Activated CD4-positive, alpha-beta memory T cell treated with anti-CD3 and anti-CD28 coated beads for 36 hours (primary cell): ENCODE measurements at regions not wholly inside any gene's neighbourhood (a gene's known extent, or its start where the extent isn't known, plus 50 kb on each side); places are given as distances from the start of the nearest gene placed in this dataset.

Experiments
- CTCF ChIA-PET: fragments of 350-600 bp; sonication (Branson Sonifier 250); formaldehyde crosslinking; loops from one replicate; lab custom pipeline; 2021; ENCODE audit warnings: antibody characterized with exemption, inconsistent platforms; lab: Charles Lee
- POLR2A ChIA-PET: fragments of 350-600 bp; sonication (Branson Sonifier 250); formaldehyde crosslinking; loops from one replicate; lab custom pipeline; 2021; ENCODE audit warnings: antibody characterized with exemption; lab: Charles Lee
- DNase-seq: peaks from one replicate; pipeline ENCODE4 v3.0.0-alpha.2; 2020
- H3K27ac Mint-ChIP-seq: one replicate; pipeline ENCODE4 v1.8.0; 2021; ENCODE audit warnings: mixed read lengths
- H3K27me3 Mint-ChIP-seq: one replicate; pipeline ENCODE4 v1.8.0; 2021; ENCODE audit warnings: mixed read lengths
- H3K36me3 Mint-ChIP-seq: one replicate; pipeline ENCODE4 v1.8.0; 2021; ENCODE audit warnings: mixed read lengths
- H3K4me1 Mint-ChIP-seq: one replicate; pipeline ENCODE4 v1.8.0; 2021; ENCODE audit warnings: low read depth, mixed read lengths
- H3K4me3 Mint-ChIP-seq: one replicate; pipeline ENCODE4 v1.8.0; 2021; ENCODE audit warnings: mild to moderate bottlenecking, mixed read lengths
- H3K9me3 Mint-ChIP-seq: one replicate; pipeline ENCODE4 v1.8.0; 2021; ENCODE audit warnings: mixed read lengths
- intact Hi-C: fragments of 100-400 bp; cut with micrococcal nuclease; formaldehyde crosslinking; loops from one replicate; pipeline ENCODE4 v1.15.1; 2023

DNA sequence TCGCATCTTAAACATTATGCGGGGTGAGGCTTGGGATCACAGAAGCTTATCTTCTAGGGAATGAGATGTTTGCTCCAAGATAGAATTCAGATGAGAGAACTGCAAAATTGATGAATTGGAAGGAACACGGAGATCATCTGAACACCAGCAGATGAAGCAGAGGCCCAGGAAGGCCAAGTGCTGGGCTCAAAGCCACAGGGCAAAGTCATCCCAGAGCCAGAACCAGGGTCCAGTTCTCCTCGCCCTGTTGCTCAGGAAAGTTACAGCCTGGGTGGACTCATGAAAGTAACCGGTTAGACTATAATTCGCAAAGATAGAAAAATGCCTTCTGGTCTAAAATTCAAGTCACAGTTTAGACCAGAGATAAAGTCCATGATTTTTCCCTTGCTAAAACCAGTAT is 456.1 kb upstream of the ID2 start:
- Mint-ChIP-seq H3K36me3 (no peaks in the 10 kb centered on the region), H3K27me3 (no peaks in the 10 kb centered on the region), H3K27ac (no peak overlapping the region), H3K4me3 (no peak overlapping the region), H3K9me3 (no peaks in the 10 kb centered on the region), H3K4me1 (peaks cover 9% of the 10 kb centered on the region)
- no peak for DNase-seq
- ChIA-PET CTCF (no interaction called here), POLR2A (no interaction called here)
- intact Hi-C loops: no loop called here

DNA sequence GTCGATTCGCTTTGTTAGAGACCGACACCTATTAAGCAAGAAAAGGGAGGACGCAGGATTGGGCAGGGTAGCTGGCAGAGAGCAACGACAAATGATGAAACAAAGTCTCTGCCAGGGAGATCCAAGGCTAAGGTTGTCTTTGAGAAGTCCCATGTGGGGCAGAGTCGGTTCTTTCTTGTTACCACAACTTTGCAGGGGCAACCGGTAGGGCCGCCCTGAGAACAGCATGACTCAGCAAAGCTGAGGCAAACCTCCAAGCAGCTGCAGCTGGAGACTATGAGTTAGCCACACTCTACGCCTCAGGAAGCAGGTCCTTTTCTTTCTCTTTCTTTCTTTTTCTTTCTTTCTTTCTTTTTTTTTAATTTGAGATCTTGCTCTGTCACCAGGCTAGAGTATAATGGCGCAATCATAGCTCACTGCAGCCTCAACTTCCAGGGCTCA is 452.3 kb upstream of the ID2 start:
- Mint-ChIP-seq H3K4me1 (peaks cover 9% of the 10 kb centered on the region), H3K9me3 (no peaks in the 10 kb centered on the region), H3K36me3 (no peaks in the 10 kb centered on the region), H3K27me3 (no peaks in the 10 kb centered on the region), H3K4me3 (no peak overlapping the region), H3K27ac (peak overlapping the region; percentile 46)
- intact Hi-C loops: no loop called here
- DNase-seq: peak; percentile 69
- ChIA-PET POLR2A (no interaction called here), CTCF (interaction anchor here (0.7 kb wide), 1 partner anchor 800 kb away, joined by 3 read pairs; no protein-coding TSS in a partner anchor)

GRCh38 chr2:8230466-8230865 is 451.4 kb upstream of the ID2 start:
- Mint-ChIP-seq H3K9me3 (no peaks in the 10 kb centered on the region), H3K27ac (no peak overlapping the region), H3K4me3 (no peak overlapping the region), H3K27me3 (no peaks in the 10 kb centered on the region), H3K36me3 (no peaks in the 10 kb centered on the region), H3K4me1 (peaks cover 9% of the 10 kb centered on the region)
- no peak for DNase-seq
- intact Hi-C loops: no loop called here
- POLR2A ChIA-PET: no interaction called here
- CTCF ChIA-PET: no interaction called here

GRCh38 chr2:8231902-8232301 is 450.0 kb upstream of the ID2 start:
- no peaks in the 10 kb centered on the region for H3K36me3 Mint-ChIP-seq
- H3K9me3 Mint-ChIP-seq: no peaks in the 10 kb centered on the region
- H3K4me3 Mint-ChIP-seq: no peak overlapping the region
- ChIA-PET POLR2A (no interaction called here), CTCF (no interaction called here)
- intact Hi-C loops: no loop called here
- no peak for DNase-seq
- H3K27me3 Mint-ChIP-seq: no peaks in the 10 kb centered on the region
- peaks cover 9% of the 10 kb centered on the region for H3K4me1 Mint-ChIP-seq
- no peak overlapping the region for H3K27ac Mint-ChIP-seq

DNA sequence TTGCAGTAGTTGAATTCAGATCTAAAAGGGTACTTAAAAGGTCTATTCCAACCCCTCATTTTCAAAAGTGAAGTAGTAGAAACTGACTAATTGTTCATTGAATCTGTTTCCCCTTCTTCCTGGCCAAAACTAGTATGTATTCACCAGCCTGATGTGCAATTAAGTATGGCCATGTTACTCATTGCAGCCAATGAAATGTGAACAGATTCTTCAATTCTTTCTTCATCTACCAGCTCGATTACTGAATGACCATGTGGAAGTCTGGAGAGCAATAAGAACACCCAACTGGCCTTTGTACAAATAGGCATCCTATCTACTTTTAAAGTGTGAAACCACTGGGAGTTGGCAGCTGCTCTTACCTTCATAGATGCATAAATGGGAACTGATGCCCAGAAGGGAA is 449.0 kb upstream of the ID2 start:
- CTCF ChIA-PET: no interaction called here
- Mint-ChIP-seq H3K4me1 (peaks cover 9% of the 10 kb centered on the region), H3K27me3 (no peaks in the 10 kb centered on the region), H3K27ac (no peak overlapping the region), H3K36me3 (no peaks in the 10 kb centered on the region), H3K4me3 (no peak overlapping the region), H3K9me3 (no peaks in the 10 kb centered on the region)
- intact Hi-C loops: no loop called here
- POLR2A ChIA-PET: no interaction called here
- DNase-seq: no peak

DNA sequence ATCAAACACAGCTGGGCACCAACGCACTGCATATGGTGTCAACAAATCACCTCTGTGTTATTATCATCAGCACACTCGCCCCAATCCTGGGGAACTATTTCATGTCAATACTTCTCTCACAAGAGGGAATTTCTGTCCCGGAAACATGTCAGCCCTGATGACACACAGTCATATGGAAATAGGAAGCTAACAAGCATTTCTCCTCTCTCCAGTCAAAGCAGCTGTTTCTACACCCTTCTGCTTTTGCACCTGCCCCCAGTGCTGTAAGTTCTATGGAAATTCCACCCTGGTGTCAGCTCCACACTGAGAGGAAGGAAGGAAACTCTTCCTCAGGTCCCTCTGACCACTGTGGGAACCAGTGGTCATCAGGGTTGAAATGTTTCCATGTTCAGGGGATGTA is 447.6 kb upstream of the ID2 start:
- H3K27me3 Mint-ChIP-seq: no peaks in the 10 kb centered on the region
- no peak overlapping the region for H3K4me3 Mint-ChIP-seq
- H3K27ac Mint-ChIP-seq: no peak overlapping the region
- H3K9me3 Mint-ChIP-seq: no peaks in the 10 kb centered on the region
- intact Hi-C loops: no loop called here
- ChIA-PET CTCF (no interaction called here), POLR2A (no interaction called here)
- no peaks in the 10 kb centered on the region for H3K36me3 Mint-ChIP-seq
- H3K4me1 Mint-ChIP-seq: peaks cover 14% of the 10 kb centered on the region
- DNase-seq: no peak

DNA sequence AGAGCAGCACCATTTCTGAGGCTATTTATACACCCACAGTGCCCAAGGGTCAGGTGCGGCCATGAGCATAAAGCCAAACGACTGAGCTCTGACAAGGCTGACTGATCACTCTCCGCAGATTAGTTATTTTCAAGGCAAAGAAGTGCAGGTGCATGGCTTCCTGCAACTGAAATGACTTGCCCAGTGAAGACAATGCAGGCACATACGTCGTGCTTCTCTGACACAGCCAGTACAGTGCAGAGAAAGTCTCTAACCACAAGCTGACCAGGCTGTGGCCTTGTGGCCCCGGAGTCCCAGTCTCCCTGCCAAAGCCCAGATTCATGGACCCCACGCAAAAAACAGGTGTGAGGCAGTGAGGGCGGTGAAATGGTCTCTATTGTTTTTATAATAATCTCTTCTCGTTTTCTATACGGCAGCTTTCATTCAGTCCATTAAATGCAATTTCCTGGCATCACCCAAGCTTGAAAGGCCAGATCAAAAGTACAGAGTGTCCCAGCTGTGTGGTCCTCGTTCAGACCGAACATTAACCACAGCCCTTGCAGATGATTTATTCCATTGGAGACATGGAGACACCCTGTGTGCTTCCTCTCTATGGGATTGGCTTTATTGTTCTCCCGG is 447.0 kb upstream of the ID2 start:
- Mint-ChIP-seq H3K9me3 (no peaks in the 10 kb centered on the region), H3K27ac (no peak overlapping the region), H3K4me3 (no peak overlapping the region), H3K36me3 (no peaks in the 10 kb centered on the region), H3K4me1 (peaks cover 14% of the 10 kb centered on the region), H3K27me3 (no peaks in the 10 kb centered on the region)
- ChIA-PET CTCF (no interaction called here), POLR2A (no interaction called here)
- no peak for DNase-seq
- intact Hi-C loops: loop anchor here (5.0 kb wide), 1 partner anchor 303 kb away; no protein-coding TSS in a partner anchor

GRCh38 chr2:8235419-8235818 is 446.4 kb upstream of the ID2 start:
- Mint-ChIP-seq H3K36me3 (no peaks in the 10 kb centered on the region), H3K27me3 (no peaks in the 10 kb centered on the region), H3K4me1 (peaks cover 16% of the 10 kb centered on the region), H3K9me3 (no peaks in the 10 kb centered on the region), H3K27ac (no peak overlapping the region), H3K4me3 (no peak overlapping the region)
- intact Hi-C loops: loop anchor here (5.0 kb wide), 1 partner anchor 303 kb away; no protein-coding TSS in a partner anchor
- ChIA-PET POLR2A (no interaction called here), CTCF (no interaction called here)
- DNase-seq: no peak

DNA sequence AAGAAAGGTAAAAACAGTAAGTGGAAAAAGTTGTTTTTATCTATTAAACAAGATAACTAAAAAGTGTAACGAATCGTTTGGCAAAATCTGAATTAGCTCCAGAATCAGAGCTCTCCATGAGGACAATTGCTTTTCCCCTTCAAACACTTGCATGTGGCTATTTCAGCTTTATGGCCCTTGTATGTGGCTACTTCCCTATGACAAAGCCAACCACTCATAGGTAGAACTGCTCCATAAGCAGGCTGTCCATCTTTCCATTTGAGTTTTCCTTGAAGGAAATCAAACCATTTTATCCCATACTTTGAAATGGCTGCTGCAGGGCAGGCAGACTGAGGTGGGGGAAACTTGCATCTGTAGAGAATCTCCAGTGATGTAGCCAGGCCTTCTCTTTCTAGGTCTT is 445.5 kb upstream of the ID2 start:
- Mint-ChIP-seq H3K9me3 (no peaks in the 10 kb centered on the region), H3K27ac (no peak overlapping the region), H3K4me3 (no peak overlapping the region), H3K4me1 (peaks cover 20% of the 10 kb centered on the region), H3K36me3 (no peaks in the 10 kb centered on the region), H3K27me3 (no peaks in the 10 kb centered on the region)
- no peak for DNase-seq
- ChIA-PET POLR2A (no interaction called here), CTCF (interaction anchor here (0.7 kb wide), 1 partner anchor 185 kb away, joined by 5 read pairs; no protein-coding TSS in a partner anchor)
- intact Hi-C loops: loop anchor here (5.0 kb wide), 1 partner anchor 304 kb away; no protein-coding TSS in a partner anchor

DNA sequence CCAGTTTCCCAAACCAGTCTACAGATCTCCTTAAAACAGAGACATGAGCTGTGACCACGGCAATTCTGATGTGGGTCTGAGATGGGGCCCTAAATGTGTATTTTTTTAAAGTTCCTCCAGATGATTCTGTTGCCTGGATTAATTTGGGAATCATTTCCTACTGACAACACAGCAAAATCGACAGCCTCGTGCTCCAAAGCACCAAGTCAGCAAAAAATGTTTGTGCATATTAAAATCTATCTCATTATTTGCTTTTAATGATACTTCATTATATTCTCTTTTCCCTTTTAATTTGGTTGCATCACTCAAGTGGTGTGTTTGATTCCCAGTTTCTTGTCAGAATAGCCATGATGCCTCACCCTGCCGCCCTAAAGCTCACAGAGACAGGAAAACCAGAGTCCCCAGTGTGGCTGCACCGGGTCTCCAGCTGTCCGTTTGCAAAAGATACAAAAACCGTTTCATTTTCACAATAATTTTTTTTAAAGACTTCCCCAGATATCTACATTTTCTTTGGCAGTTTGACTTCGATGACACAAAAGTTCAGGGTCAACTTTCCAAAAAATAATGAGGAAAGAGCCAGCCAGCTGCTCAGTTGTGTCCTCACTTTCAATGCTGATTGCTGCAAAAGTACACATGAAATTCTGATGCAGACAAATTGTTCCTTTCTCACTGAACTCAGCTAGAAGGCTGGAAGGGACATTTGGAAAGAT is 443.2 kb upstream of the ID2 start:
- POLR2A ChIA-PET: no interaction called here
- Mint-ChIP-seq H3K9me3 (peaks cover 7% of the 10 kb centered on the region), H3K4me3 (no peak overlapping the region), H3K27me3 (no peaks in the 10 kb centered on the region), H3K36me3 (peaks cover 3% of the 10 kb centered on the region), H3K27ac (no peak overlapping the region), H3K4me1 (peaks cover 20% of the 10 kb centered on the region)
- intact Hi-C loops: loop anchor here (5.0 kb wide), 1 partner anchor 306 kb away; no protein-coding TSS in a partner anchor
- CTCF ChIA-PET: no interaction called here
- no peak for DNase-seq

DNA sequence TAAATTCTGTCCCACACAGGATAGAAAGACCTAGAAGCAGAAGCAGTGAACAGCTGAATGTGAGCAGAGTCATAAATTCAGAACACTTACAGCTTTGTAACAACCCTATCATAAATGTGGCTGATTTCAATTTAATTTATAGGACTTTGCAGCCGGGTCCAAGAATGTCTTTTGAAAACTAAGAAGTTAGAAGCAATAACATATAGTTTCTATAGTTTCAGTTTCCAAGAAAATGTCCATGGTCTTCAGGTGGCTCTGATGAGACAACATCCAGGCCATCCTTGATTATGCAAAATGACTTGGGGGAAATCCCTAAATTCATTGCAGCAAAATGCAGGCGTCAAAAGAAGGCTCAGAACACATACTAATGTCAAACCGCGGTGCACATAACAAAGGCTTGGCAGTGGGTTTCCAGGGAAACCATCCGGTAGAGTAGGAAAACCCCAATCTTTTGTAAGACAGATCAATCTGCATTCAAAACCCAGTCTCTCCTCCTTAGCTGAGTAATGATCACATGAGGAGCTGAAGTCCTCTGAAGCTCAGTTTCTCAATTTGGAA is 442.2 kb upstream of the ID2 start:
- no peak overlapping the region for H3K27ac Mint-ChIP-seq
- ChIA-PET CTCF (no interaction called here), POLR2A (interaction anchor here (0.7 kb wide), 1 partner anchor 419 kb away, joined by 3 read pairs; no protein-coding TSS in a partner anchor)
- H3K4me1 Mint-ChIP-seq: peaks cover 20% of the 10 kb centered on the region
- H3K4me3 Mint-ChIP-seq: no peak overlapping the region
- peaks cover 6% of the 10 kb centered on the region for H3K36me3 Mint-ChIP-seq
- H3K9me3 Mint-ChIP-seq: peaks cover 14% of the 10 kb centered on the region
- intact Hi-C loops: loop anchor here (5.0 kb wide), 1 partner anchor 307 kb away; no protein-coding TSS in a partner anchor
- peak; percentile 69 for DNase-seq
- no peaks in the 10 kb centered on the region for H3K27me3 Mint-ChIP-seq

DNA sequence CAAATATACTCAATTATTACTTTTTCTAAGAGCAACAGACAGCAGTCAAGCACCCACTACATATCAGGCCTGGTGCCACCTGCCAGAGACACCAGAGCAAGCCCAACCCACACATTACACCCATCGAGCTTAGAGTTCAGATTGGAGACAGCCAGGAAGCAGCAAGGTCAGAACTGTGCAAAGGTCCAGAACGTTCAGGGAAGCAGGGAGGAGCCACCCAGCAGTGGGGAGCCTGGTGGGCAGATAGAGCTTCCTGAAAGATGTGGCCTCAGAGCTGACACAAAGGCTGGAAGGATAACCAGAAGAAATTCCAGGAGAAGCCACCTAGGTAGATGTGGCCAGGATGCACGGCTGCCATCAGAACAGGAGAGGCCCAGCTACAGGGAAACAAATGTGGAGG is 440.5 kb upstream of the ID2 start:
- intact Hi-C loops: no loop called here
- CTCF ChIA-PET: no interaction called here
- no peaks in the 10 kb centered on the region for H3K27me3 Mint-ChIP-seq
- H3K27ac Mint-ChIP-seq: no peak overlapping the region
- peaks cover 8% of the 10 kb centered on the region for H3K36me3 Mint-ChIP-seq
- peaks cover 20% of the 10 kb centered on the region for H3K4me1 Mint-ChIP-seq
- POLR2A ChIA-PET: no interaction called here
- H3K4me3 Mint-ChIP-seq: no peak overlapping the region
- DNase-seq: no peak
- H3K9me3 Mint-ChIP-seq: peaks cover 32% of the 10 kb centered on the region
